Coronary artery (tissue), 2 donors: ENCODE measurements at regions not wholly inside any gene's neighbourhood (a gene's known extent, or its start where the extent isn't known, plus 50 kb on each side); places are given as distances from the start of the nearest gene placed in this dataset.

Source experiments
- DNase-seq: peaks from one replicate; pipeline ENCODE4 v3.0.0-alpha.2; 2017; ENCODE audit warnings: low spot score
- H3K27ac ChIP-seq, 2 donors: fragments of 200-600 bp; sonication (generic); one replicate each; pipeline ENCODE4 v1.5.1; 2016 to 2019
- H3K4me3 ChIP-seq: fragments of 200-600 bp; sonication (generic); 2 replicates; pipeline ENCODE4 v1.5.1; 2016; ENCODE audit warnings: mild to moderate bottlenecking, moderate library complexity
- TF ChIP-seq, protein P1 (sequence below): fragments of 200-600 bp; sonication (generic); IDR thresholded peaks from one replicate; pipeline ENCODE4 v1.5.1; 2019; ENCODE audit warnings: antibody characterized with exemption

DNA sequence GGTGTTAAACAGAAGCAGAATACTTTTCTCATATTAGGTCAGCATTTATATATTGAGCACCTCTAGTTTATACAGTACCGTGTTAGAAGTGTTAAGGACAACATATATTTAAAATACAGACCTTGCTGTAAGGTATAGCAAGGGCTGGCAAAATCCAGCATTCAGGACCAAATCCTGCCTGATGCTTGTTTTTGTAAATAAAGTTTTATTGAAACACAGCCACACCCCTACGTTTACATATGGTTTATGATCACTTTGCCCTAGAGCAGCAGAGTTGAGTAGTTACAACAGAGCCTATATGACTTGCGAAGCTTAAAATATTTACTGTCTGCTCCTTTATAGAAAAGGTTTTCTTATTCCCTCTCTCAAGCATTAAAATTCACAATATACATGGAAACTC, 877.3 kb downstream of the MCTP2 start:
- TF ChIP-seq, protein P1, sequence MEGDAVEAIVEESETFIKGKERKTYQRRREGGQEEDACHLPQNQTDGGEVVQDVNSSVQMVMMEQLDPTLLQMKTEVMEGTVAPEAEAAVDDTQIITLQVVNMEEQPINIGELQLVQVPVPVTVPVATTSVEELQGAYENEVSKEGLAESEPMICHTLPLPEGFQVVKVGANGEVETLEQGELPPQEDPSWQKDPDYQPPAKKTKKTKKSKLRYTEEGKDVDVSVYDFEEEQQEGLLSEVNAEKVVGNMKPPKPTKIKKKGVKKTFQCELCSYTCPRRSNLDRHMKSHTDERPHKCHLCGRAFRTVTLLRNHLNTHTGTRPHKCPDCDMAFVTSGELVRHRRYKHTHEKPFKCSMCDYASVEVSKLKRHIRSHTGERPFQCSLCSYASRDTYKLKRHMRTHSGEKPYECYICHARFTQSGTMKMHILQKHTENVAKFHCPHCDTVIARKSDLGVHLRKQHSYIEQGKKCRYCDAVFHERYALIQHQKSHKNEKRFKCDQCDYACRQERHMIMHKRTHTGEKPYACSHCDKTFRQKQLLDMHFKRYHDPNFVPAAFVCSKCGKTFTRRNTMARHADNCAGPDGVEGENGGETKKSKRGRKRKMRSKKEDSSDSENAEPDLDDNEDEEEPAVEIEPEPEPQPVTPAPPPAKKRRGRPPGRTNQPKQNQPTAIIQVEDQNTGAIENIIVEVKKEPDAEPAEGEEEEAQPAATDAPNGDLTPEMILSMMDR: no peak
- no peak for DNase-seq
- Histone ChIP-seq H3K27ac (no peak overlapping the region), H3K4me3 (no peak overlapping the region)

DNA sequence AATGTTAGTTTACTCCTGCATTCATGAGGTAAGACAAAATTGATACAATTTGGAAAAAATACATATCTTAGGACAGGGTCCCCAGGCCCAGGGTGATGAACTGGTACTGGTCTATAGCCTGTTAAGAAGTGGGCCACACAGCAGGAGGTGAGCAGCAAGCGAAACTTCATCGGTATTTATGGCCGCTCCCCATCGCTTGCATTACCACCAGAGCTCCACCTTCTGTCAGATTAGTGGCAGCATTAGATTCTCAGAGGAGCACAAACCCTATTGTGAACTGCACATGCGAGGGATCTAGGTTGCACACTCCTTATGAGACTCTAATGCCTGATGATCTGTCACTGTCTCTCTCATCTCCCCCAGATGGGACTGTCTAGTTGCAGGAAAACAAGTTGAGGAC, 880.6 kb downstream of the MCTP2 start:
- H3K27ac ChIP-seq: no peak overlapping the region
- H3K4me3 ChIP-seq: no peak overlapping the region
- DNase-seq: no peak
- TF ChIP-seq, protein P1: no peak

DNA sequence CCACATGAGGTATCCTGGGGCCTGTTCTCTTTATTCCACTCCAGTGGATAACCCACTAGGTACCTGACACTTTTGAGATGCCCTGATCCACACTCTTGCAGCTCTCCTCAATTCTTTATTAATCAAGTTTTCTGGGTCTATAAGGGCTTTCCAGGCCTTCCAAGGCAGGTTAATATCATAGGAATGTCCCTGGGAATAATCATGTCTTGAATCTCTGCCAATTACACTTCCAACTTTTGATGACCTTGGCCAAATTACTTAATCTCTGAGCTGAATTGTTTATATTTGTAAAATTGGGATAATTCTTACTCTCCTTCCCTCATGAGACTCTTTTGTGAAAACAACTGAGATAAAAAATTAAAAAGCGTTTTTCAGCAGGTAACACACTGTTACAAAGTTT, 881.7 kb downstream of the MCTP2 start:
- Histone ChIP-seq H3K4me3 (no peak overlapping the region), H3K27ac (no peak overlapping the region)
- TF ChIP-seq, protein P1: no peak
- no peak for DNase-seq

GRCh38 chr15:95119041-95119610, 887.8 kb downstream of the MCTP2 start:
- Histone ChIP-seq H3K27ac (no peak overlapping the region), H3K4me3 (no peak overlapping the region)
- TF ChIP-seq, protein P1: no peak
- no peak for DNase-seq

DNA sequence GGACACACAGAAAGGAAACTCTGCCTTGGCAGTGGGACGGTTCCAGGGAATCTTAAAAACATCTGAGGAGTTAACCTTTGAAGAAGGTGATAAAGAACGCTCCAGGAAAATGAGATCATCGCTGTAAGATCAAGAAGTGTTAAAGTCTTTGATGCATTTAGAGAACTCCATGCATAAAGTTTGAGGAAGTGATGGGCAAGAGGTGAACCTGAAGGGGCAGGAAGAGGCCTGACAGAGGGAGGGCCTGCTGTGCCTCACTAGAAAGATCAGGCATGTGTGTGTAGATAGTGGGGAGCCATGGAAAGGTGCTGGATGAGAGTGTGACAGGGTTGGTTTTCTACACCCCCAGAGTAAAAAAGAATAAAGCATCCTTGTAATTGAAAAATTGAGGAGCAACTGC, 889.2 kb downstream of the MCTP2 start:
- Histone ChIP-seq H3K27ac (no peak overlapping the region), H3K4me3 (no peak overlapping the region)
- no peak for DNase-seq
- TF ChIP-seq, protein P1: no peak

DNA sequence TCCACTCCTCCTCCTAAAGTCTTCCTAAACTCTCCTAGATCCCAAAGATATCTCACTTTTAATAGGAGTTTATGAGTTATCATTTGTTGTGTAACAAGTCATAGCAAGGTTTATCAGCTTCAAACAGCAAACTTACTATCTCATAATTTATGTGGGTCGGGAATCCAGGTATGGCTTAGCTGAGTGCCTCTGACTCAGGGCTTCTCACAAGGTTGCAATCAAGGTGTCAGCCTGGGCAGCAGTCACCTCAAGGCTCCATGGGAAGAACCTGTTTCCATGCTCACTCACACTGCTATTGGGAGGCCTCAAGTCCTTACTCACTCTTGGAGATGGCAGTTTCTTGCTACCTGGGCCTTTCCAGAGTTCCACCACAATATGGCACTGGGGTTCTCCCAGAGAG, 889.8 kb downstream of the MCTP2 start:
- no peak overlapping the region for H3K4me3 ChIP-seq
- DNase-seq: no peak
- TF ChIP-seq, protein P1: no peak
- no peak overlapping the region for H3K27ac ChIP-seq

DNA sequence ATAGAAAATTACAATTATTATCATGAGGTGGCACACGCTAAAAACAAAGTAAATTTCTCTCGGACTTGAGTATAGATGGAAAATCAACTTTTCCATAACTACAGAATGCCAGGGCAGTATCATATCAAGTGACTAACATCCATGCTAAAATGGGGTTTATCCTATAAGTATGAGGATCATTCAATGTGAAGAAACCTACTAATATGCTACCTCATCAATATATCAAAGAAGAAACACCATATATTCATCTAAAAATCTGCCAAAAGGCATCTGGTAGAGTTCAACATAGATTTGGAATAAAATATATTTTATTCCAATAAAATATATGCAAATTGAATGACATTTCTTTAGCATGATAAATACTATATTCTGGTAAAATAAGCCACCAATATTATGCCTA, 894.4 kb downstream of the MCTP2 start:
- TF ChIP-seq, protein P1: no peak
- Histone ChIP-seq H3K27ac (no peak overlapping the region), H3K4me3 (no peak overlapping the region)
- no peak for DNase-seq
